Ascending aorta (tissue), 2 donors: ENCODE measurements at regions not wholly inside any gene's neighbourhood (a gene's known extent, or its start where the extent isn't known, plus 50 kb on each side); places are given as distances from the start of the nearest gene placed in this dataset.

ENCODE experiments used
- DNase-seq, 2 donors: peaks; one replicate each; pipeline ENCODE4 v3.0.0-alpha.2; 2019; ENCODE audit warnings: low spot score in 2 of 2
- H3K27ac ChIP-seq, 2 donors: fragments of 200-600 bp; sonication (generic); one replicate each; pipeline ENCODE4 v1.5.1; 2016 to 2017; ENCODE audit warnings: mild to moderate bottlenecking in 1 of 2
- H3K27me3 ChIP-seq: fragments of 200-600 bp; sonication (generic); one replicate; pipeline ENCODE4 v1.5.1; 2017
- H3K36me3 ChIP-seq, 2 donors: fragments of 200-600 bp; sonication (generic); one replicate each; pipeline ENCODE4 v1.5.1; 2016
- H3K4me1 ChIP-seq, 2 donors: fragments of 200-600 bp; sonication (generic); one replicate each; pipeline ENCODE4 v1.5.1; 2016 to 2017; ENCODE audit warnings: mild to moderate bottlenecking in 1 of 2
- H3K4me3 ChIP-seq, 2 donors: fragments of 200-600 bp; sonication (generic); one replicate each; pipeline ENCODE4 v1.5.1; 2016 to 2017; ENCODE audit warnings: mild to moderate bottlenecking in 1 of 2
- H3K9me3 ChIP-seq, 2 donors: fragments of 200-600 bp; sonication (generic); one replicate each; pipeline ENCODE4 v1.5.1; 2016
- CTCF ChIP-seq, 3 experiments: fragments of 200-600 bp in 2 of 3; fragments of 450-650 bp in 1 of 3; sonication (generic) in 2 of 3; IDR thresholded peaks; one replicate each; pipeline ENCODE4 v1.5.1; 2016 to 2019; ENCODE audit warnings: antibody characterized with exemption in 3 of 3, mild to moderate bottlenecking in 1 of 3, moderate library complexity in 1 of 3
- intact Hi-C: fragments of 100-400 bp; cut with DNase I; formaldehyde crosslinking; loops from one replicate; pipeline ENCODE4 v1.15.1; 2023

- Histone ChIP-seq H3K36me3 (no peaks in the 10 kb centered on the region), H3K27ac (no peak overlapping the region), H3K4me3 (no peak overlapping the region), H3K27me3 (no peaks in the 10 kb centered on the region), H3K4me1 (no peaks in the 10 kb centered on the region), H3K9me3 (no peaks in the 10 kb centered on the region)
- TF ChIP-seq CTCF (IDR thresholded peaks at IDR 0.05): no peak
- no peak for DNase-seq
- intact Hi-C loops: no loop called here
These were observed 1566.9 kb upstream of the TMEM132C start for GRCh38 chr12:126700096-126700495.

- no peaks in the 10 kb centered on the region for H3K9me3 ChIP-seq
- no peaks in the 10 kb centered on the region for H3K27me3 ChIP-seq
- no peaks in the 10 kb centered on the region for H3K36me3 ChIP-seq
- H3K4me3 ChIP-seq: no peak overlapping the region
- TF ChIP-seq CTCF (IDR thresholded peaks at IDR 0.05): no peak
- no peak overlapping the region for H3K27ac ChIP-seq
- intact Hi-C loops: no loop called here
- H3K4me1 ChIP-seq: no peaks in the 10 kb centered on the region
- no peak for DNase-seq
These were observed 1562.4 kb upstream of the TMEM132C start for GRCh38 chr12:126704609-126705008.

- intact Hi-C loops: no loop called here
- no peaks in the 10 kb centered on the region for H3K9me3 ChIP-seq
- no peak overlapping the region for H3K27ac ChIP-seq
- no peak overlapping the region for H3K4me3 ChIP-seq
- no peak for TF ChIP-seq CTCF (IDR thresholded peaks at IDR 0.05)
- H3K36me3 ChIP-seq: no peaks in the 10 kb centered on the region
- no peaks in the 10 kb centered on the region for H3K27me3 ChIP-seq
- no peaks in the 10 kb centered on the region for H3K4me1 ChIP-seq
- DNase-seq: no peak
These were observed 1560.7 kb upstream of the TMEM132C start for GRCh38 chr12:126706300-126706699.

GRCh38 chr12:126708492-126708896 lies 1558.5 kb upstream of the TMEM132C start:
- H3K27me3 ChIP-seq: no peaks in the 10 kb centered on the region
- no peak overlapping the region for H3K4me3 ChIP-seq
- intact Hi-C loops: no loop called here
- no peaks in the 10 kb centered on the region for H3K4me1 ChIP-seq
- no peak for DNase-seq
- no peak overlapping the region for H3K27ac ChIP-seq
- no peaks in the 10 kb centered on the region for H3K36me3 ChIP-seq
- H3K9me3 ChIP-seq: no peaks in the 10 kb centered on the region
- TF ChIP-seq CTCF (IDR thresholded peaks at IDR 0.05): no peak

- no peak for TF ChIP-seq CTCF (IDR thresholded peaks at IDR 0.05)
- Histone ChIP-seq H3K4me3 (no peak overlapping the region), H3K36me3 (no peaks in the 10 kb centered on the region), H3K9me3 (no peaks in the 10 kb centered on the region), H3K27me3 (no peaks in the 10 kb centered on the region), H3K4me1 (no peaks in the 10 kb centered on the region), H3K27ac (no peak overlapping the region)
- intact Hi-C loops: no loop called here
- no peak for DNase-seq
These were observed 1548.6 kb upstream of the TMEM132C start for GRCh38 chr12:126718365-126718764.
